NCI-H524 (cell line): ENCODE measurements at regions not wholly inside any gene's neighbourhood (a gene's known extent, or its start where the extent isn't known, plus 50 kb on each side); places are given as distances from the start of the nearest gene placed in this dataset.

ENCODE experiments used
- DNase-seq, 2 experiments: peaks; one replicate each; lab custom pipeline; 2025; lab: John Stamatoyannopoulos, UW

- DNase-seq = peak; percentile 90 to 98
Observed at GRCh38 chr14:51396222-51396815, 156.3 kb downstream of the TMX1 start.

- DNase-seq = no peak
Observed at GRCh38 chr14:51398898-51399297, 158.9 kb downstream of the TMX1 start.

- DNase-seq = no peak
Observed at GRCh38 chr14:51400139-51400538, 160.1 kb downstream of the TMX1 start.

GRCh38 chr14:51401272-51401671 lies 161.2 kb downstream of the TMX1 start:
- DNase-seq = no peak

GRCh38 chr14:51401756-51402155 lies 161.7 kb downstream of the TMX1 start:
- DNase-seq = no peak

DNA sequence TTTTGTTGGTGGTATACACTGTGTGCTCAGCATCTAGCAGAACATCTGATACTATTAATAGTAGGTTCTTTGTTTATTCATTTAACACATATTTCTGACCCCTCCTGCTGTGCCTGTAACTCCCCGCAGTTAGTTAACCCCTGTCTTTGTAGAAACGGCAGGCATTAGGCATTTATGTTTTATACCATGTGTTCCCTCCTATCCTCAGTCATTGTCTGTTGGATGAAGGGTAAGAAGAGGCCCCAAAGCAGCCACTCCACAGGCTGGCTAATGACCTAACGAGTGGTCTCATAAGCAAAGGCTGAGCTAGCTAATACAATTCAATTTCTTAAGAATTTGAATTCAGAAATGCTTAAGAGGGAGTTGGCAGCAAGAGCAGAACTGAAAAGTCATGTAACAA lies 170.8 kb downstream of the TMX1 start:
- peak; percentile 26 to 47 for DNase-seq

GRCh38 chr14:51419685-51420084 lies 179.6 kb downstream of the TMX1 start:
- no peak for DNase-seq

- DNase-seq = no peak
Observed at GRCh38 chr14:51422704-51423103, 182.7 kb downstream of the TMX1 start.

GRCh38 chr14:51424041-51424440 lies 184.0 kb downstream of the TMX1 start:
- no peak for DNase-seq

DNA sequence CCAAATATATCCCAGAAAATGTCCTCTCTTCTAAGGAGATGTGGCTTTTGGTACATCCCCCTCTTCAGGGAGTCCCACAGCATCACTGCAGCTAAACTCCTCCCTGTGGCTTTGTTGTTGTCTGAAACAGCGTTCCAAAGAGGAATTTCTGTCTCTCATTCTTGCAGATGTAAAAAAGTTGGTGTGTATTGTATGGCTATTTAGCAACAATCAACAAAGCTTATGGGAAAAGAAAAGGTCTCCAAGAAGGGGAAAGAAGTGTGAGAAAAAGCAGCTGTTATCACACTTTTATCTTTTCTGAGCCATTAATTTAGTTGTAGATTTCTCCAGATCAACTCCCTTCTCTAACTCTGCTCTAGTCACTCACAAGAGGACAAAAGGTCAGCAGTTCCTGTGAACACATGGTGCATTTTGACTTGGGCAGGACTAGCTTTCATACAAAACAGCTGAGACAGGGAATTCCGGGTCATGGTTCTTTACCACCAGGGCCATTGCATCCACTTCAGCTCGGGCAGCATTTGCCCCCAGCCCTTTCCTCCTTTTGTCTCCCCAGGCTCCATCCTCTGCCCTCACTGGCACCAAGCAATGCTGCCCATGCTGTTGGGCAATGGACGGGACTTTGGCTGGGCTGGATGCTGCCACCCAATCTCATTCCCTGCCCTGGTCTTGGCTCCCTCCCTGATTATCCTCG lies 184.7 kb downstream of the TMX1 start:
- DNase-seq = no peak

DNA sequence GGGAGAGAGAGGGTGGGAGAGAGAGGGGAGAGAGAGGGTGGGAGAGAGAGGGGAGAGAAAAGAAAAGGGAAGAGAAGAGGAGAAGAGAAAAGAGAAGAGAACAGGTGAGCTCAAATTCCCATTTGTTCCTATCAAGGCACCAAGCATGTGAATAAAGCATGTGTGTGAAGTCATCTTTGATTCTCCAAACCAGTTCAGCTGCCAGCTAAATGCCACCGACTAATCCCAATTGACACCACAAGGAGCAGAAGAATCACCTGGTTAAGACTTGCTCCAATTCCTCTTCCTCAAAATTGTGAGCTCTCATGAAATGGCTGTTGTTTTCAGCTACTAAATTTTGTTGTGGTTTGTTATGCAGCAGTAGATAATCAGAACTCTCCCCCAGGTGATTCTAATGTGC lies 188.9 kb downstream of the TMX1 start:
- DNase-seq = no peak

DNA sequence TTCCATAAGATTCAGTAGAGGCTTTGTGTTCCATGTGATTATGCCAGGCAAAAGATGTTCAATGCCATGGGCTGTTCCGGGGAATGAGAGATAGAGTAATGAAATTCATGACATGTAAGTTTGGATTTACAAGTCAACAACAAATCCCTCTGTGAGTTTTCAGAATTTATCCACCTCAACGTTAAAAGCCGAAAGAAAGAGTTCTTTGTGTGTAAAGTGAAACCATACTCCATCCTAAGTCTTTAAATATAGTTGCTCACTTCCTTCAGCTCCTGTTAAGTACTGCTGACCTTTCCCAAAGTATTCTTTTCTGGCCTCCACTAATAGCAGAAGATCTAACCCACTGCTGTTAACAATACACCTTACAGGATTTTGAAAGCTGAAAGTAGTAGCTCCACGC lies 190.0 kb downstream of the TMX1 start:
- DNase-seq = no peak

- no peak for DNase-seq
Observed at GRCh38 chr14:51430633-51431032, 190.6 kb downstream of the TMX1 start.

- no peak for DNase-seq
Observed at GRCh38 chr14:51431033-51431709, 191.1 kb downstream of the TMX1 start.

- DNase-seq = no peak
Observed at GRCh38 chr14:51431741-51432140, 191.7 kb downstream of the TMX1 start.

- DNase-seq = no peak
Observed at GRCh38 chr14:51432302-51432948, 192.4 kb downstream of the TMX1 start.

DNA sequence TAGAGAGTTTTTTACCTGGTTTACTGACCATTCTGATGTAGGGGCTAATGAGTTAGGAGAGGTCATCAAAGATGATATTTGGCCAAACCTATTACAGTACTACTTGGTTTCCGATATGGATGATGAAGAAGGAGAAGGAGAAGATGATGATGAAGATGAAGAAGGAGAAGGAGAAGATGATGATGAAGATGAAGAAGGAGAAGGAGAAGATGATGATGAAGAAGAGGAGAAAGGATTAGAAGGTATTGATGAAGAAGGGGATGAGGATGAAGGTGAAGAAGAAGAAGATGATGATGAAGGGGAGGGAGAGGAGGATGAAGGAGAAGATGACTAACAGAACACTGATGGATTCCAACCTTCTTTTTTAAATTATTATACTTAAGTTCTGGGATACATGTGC lies 196.6 kb downstream of the TMX1 start:
- no peak for DNase-seq

GRCh38 chr14:51439896-51440295 lies 199.8 kb downstream of the TMX1 start:
- no peak for DNase-seq

DNA sequence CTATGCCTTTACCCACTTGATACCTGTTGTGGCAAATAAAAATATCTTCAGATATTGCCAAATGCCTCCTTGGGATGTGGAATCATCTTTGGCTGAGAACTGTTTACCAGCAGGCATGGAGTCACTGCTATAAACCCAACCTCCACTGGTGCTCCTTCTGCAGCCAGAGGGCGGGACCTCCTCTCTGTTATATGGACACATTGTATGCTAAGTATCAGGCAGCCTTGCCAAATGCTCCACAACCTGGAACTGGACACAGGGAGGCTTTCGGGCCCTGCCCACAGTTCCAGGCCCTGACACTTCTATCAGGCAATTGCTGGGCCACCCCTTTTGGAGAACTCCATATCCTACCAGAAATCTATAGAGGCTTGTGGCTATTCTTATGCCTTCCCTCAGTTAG lies 201.0 kb downstream of the TMX1 start:
- no peak for DNase-seq

- DNase-seq = no peak
Observed at GRCh38 chr14:51442513-51443175, 202.6 kb downstream of the TMX1 start.

GRCh38 chr14:51443195-51444018 lies 203.4 kb downstream of the TMX1 start:
- DNase-seq = no peak
